Suprapubic skin (tissue), 4 donors: ENCODE measurements at regions not wholly inside any gene's neighbourhood (a gene's known extent, or its start where the extent isn't known, plus 50 kb on each side); places are given as distances from the start of the nearest gene placed in this dataset.

Experiments
- DNase-seq, 2 donors: peaks; one replicate each; pipeline ENCODE4 v3.0.0-alpha.2; 2019; ENCODE audit warnings: low spot score in 2 of 2
- H3K27ac ChIP-seq: fragments of 200-600 bp; sonication (generic); one replicate; pipeline ENCODE4 v1.5.1; 2019
- H3K27me3 ChIP-seq: fragments of 200-600 bp; sonication (generic); one replicate; pipeline ENCODE4 v1.5.1; 2019
- H3K36me3 ChIP-seq: fragments of 200-600 bp; sonication (generic); one replicate; pipeline ENCODE4 v1.5.1; 2019
- H3K4me1 ChIP-seq: fragments of 200-600 bp; sonication (generic); one replicate; pipeline ENCODE4 v1.5.1; 2019
- H3K4me3 ChIP-seq: fragments of 200-600 bp; sonication (generic); one replicate; pipeline ENCODE4 v1.5.1; 2019; ENCODE audit warnings: mild to moderate bottlenecking
- H3K9me3 ChIP-seq: fragments of 200-600 bp; sonication (generic); one replicate; pipeline ENCODE4 v1.5.1; 2019
- EP300 ChIP-seq: sonication (generic); formaldehyde crosslinking; IDR thresholded peaks from one replicate; pipeline ENCODE4 v1.6.1; 2017; ENCODE audit warnings: antibody characterized with exemption
- POLR2A ChIP-seq, 2 donors: fragments of 450-650 bp; IDR thresholded peaks; one replicate each; pipeline ENCODE4 v1.6.1; 2017; ENCODE audit warnings: antibody characterized with exemption in 2 of 2, mild to moderate bottlenecking in 2 of 2, moderate library complexity in 2 of 2
- POLR2AphosphoS5 ChIP-seq, 3 donors: sonication (generic); formaldehyde crosslinking; IDR thresholded peaks; one replicate each; pipeline ENCODE4 v1.6.1; 2017; ENCODE audit warnings: antibody characterized with exemption in 3 of 3
- WGBS: methylation state at CpG from one replicate; pipeline ENCODE4 v1.1.5; 2018; 5-methylcytosine and 5-hydroxymethylcytosine counted together
- TF ChIP-seq, protein P1 (sequence below), 2 donors: fragments of 200-600 bp in 1 of 2; fragments of 450-650 bp in 1 of 2; sonication (generic) in 1 of 2; IDR thresholded peaks; one replicate each; pipeline ENCODE4 v1.5.1; 2016 to 2019; ENCODE audit warnings: antibody characterized with exemption in 2 of 2, mild to moderate bottlenecking in 1 of 2, moderate library complexity in 1 of 2

GRCh38 chr3:194224471-194225417, 88.8 kb downstream of the HES1 start:
- Histone ChIP-seq H3K9me3 (no peaks in the 10 kb centered on the region), H3K36me3 (no peaks in the 10 kb centered on the region), H3K4me1 (peaks cover 14% of the 10 kb centered on the region), H3K27me3 (peaks cover 5% of the 10 kb centered on the region), H3K27ac (no peak overlapping the region), H3K4me3 (no peak overlapping the region)
- 42% methylated on average over 20 of the region's 20 CpGs for WGBS
- TF ChIP-seq POLR2AphosphoS5 (IDR thresholded peaks at IDR 0.05) (no peak), POLR2A (IDR thresholded peaks at IDR 0.05) (no peak)
- no peak for DNase-seq

DNA sequence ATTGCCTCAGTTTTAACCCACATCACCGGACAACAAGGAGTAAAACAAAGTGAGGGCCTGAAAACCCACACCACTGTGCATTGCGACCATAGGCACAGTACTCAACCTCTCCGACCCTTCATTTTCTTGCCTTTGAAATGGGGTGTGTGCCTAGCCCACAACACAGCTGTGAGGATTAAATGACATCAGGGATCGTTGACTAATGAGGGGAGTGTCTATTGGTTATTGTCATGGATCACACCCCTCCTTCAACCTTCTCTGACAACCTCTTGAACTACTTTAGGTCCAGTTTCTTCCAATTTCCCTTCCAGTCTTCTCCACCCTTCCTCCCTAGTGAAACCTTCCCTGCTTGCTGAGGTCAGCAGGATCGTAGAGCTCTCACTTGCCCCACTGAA, 89.5 kb downstream of the HES1 start:
- no peak for DNase-seq
- Histone ChIP-seq H3K27ac (no peak overlapping the region), H3K4me3 (no peak overlapping the region), H3K9me3 (no peaks in the 10 kb centered on the region), H3K4me1 (peaks cover 14% of the 10 kb centered on the region), H3K36me3 (no peaks in the 10 kb centered on the region), H3K27me3 (peaks cover 5% of the 10 kb centered on the region)
- TF ChIP-seq POLR2A (IDR thresholded peaks at IDR 0.05) (no peak), EP300 (no peak), POLR2AphosphoS5 (IDR thresholded peaks at IDR 0.05) (no peak)
- TF ChIP-seq, protein P1, sequence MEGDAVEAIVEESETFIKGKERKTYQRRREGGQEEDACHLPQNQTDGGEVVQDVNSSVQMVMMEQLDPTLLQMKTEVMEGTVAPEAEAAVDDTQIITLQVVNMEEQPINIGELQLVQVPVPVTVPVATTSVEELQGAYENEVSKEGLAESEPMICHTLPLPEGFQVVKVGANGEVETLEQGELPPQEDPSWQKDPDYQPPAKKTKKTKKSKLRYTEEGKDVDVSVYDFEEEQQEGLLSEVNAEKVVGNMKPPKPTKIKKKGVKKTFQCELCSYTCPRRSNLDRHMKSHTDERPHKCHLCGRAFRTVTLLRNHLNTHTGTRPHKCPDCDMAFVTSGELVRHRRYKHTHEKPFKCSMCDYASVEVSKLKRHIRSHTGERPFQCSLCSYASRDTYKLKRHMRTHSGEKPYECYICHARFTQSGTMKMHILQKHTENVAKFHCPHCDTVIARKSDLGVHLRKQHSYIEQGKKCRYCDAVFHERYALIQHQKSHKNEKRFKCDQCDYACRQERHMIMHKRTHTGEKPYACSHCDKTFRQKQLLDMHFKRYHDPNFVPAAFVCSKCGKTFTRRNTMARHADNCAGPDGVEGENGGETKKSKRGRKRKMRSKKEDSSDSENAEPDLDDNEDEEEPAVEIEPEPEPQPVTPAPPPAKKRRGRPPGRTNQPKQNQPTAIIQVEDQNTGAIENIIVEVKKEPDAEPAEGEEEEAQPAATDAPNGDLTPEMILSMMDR (IDR thresholded peaks at IDR 0.05): no peak
- WGBS: 80% methylated on average over 4 of the region's 5 CpGs

DNA sequence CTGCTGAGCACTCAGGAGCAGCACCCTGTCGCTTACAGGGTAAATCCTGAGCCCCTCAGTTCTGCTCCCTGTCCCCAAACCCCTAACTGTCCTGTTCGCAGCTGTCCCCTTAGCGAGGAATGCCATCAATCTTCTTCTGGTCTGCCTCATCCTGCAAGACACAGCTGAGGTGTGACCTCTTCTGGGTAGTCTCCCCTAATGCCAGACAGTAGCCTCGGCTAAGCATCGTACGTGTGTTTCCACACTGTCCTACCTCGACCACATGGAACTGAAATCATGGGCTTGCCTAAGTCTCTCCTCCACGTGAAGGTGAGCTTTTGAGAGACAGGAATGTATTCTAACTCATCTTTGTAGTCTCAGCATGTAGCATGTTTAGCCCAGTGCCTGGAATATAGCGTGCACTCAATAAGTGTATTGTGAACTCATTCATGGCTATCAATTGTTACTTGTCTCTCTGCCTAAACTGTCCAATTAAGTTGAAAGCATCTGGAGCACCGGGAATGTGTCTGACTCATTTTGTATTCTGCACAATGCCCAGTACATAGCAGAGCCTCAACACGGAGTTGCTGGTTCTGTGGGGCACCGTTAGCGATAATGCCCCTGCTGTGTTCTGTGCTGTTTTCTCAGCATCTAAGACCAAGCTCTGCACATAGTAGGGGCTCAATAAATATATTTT, 90.2 kb downstream of the HES1 start:
- H3K27me3 ChIP-seq: peaks cover 5% of the 10 kb centered on the region
- WGBS: 77% methylated on average over 13 of the region's 13 CpGs
- no peaks in the 10 kb centered on the region for H3K36me3 ChIP-seq
- DNase-seq: no peak
- TF ChIP-seq POLR2A (IDR thresholded peaks at IDR 0.05) (no peak), EP300 (no peak), POLR2AphosphoS5 (IDR thresholded peaks at IDR 0.05) (no peak)
- TF ChIP-seq, protein P1 (IDR thresholded peaks at IDR 0.05): no peak
- peaks cover 14% of the 10 kb centered on the region for H3K4me1 ChIP-seq
- H3K4me3 ChIP-seq: no peak overlapping the region
- H3K27ac ChIP-seq: no peak overlapping the region
- H3K9me3 ChIP-seq: no peaks in the 10 kb centered on the region

GRCh38 chr3:194231929-194232832, 96.2 kb downstream of the HES1 start:
- H3K9me3 ChIP-seq: no peaks in the 10 kb centered on the region
- no peaks in the 10 kb centered on the region for H3K36me3 ChIP-seq
- DNase-seq: no peak
- TF ChIP-seq POLR2AphosphoS5 (IDR thresholded peaks at IDR 0.05) (no peak), POLR2A (IDR thresholded peaks at IDR 0.05) (no peak), EP300 (no peak)
- TF ChIP-seq, protein P1 (IDR thresholded peaks at IDR 0.05): no peak
- H3K27ac ChIP-seq: no peak overlapping the region
- 63% methylated on average over 14 of the region's 14 CpGs for WGBS
- peaks cover 6% of the 10 kb centered on the region for H3K4me1 ChIP-seq
- no peak overlapping the region for H3K4me3 ChIP-seq
- H3K27me3 ChIP-seq: peaks cover 5% of the 10 kb centered on the region

- no peak overlapping the region for H3K4me3 ChIP-seq
- H3K9me3 ChIP-seq: no peaks in the 10 kb centered on the region
- H3K27ac ChIP-seq: no peak overlapping the region
- no peak for TF ChIP-seq EP300
- TF ChIP-seq POLR2A (IDR thresholded peaks at IDR 0.05): no peak
- TF ChIP-seq, protein P1 (IDR thresholded peaks at IDR 0.05): no peak
- TF ChIP-seq POLR2AphosphoS5 (IDR thresholded peaks at IDR 0.05): no peak
- WGBS: 96% methylated on average over 1 of the region's 1 CpG
- no peak for DNase-seq
- H3K36me3 ChIP-seq: no peaks in the 10 kb centered on the region
- H3K4me1 ChIP-seq: peaks cover 6% of the 10 kb centered on the region
- peaks cover 5% of the 10 kb centered on the region for H3K27me3 ChIP-seq
Measured at GRCh38 chr3:194233150-194233549, 97.2 kb downstream of the HES1 start.
